GM12892 (cell line): ENCODE measurements at regions not wholly inside any gene's neighbourhood (a gene's known extent, or its start where the extent isn't known, plus 50 kb on each side); places are given as distances from the start of the nearest gene placed in this dataset.

ENCODE experiments used
- DNase-seq: peaks from one replicate; pipeline ENCODE4 v3.0.0; 2011; ENCODE audit not compliant: insufficient read length
- FAIRE-seq: peaks from 2 replicates; lab custom pipeline; 2011; peaks lifted over from hg19 to GRCh38; lab: Jason Lieb, UNC
- POLR2A ChIP-seq: IDR thresholded peaks from 2 replicates; pipeline ENCODE4 v1.6.1; 2011; ENCODE audit warnings: low read depth, low read length, control low read depth
- POLR2AphosphoS5 ChIP-seq: IDR thresholded peaks from 2 replicates; pipeline ENCODE4 v1.6.1; 2011; ENCODE audit warnings: low read depth, low read length, control low read depth
- TAF1 ChIP-seq: IDR thresholded peaks from 2 replicates; pipeline ENCODE4 v1.6.1; 2011; ENCODE audit warnings: low read depth, mild to moderate bottlenecking, control low read depth, low read length, borderline replicate concordance

GRCh38 chr9:121562301-121562700 lies 62.7 kb upstream of the GGTA1 start:
- no peak for TF ChIP-seq POLR2A
- TF ChIP-seq POLR2AphosphoS5: no peak
- TF ChIP-seq TAF1: no peak
- no peak for DNase-seq
- no peak for FAIRE-seq

- FAIRE-seq (no peak), DNase-seq (no peak)
- no peak for TF ChIP-seq POLR2AphosphoS5
- TF ChIP-seq TAF1: no peak
- TF ChIP-seq POLR2A: no peak
These were observed 63.8 kb upstream of the GGTA1 start for GRCh38 chr9:121563425-121563824.

- FAIRE-seq: no peak
- no peak for DNase-seq
- TF ChIP-seq POLR2A (no peak), TAF1 (no peak), POLR2AphosphoS5 (no peak)
These were observed 64.3 kb upstream of the GGTA1 start for GRCh38 chr9:121563881-121564460.

- DNase-seq: no peak
- no peak for FAIRE-seq
- TF ChIP-seq TAF1 (no peak), POLR2A (no peak), POLR2AphosphoS5 (no peak)
These were observed 65.0 kb upstream of the GGTA1 start for GRCh38 chr9:121564504-121565260.

GRCh38 chr9:121566481-121567465 lies 67.1 kb upstream of the GGTA1 start:
- FAIRE-seq: no peak
- no peak for DNase-seq
- TF ChIP-seq POLR2AphosphoS5 (no peak), POLR2A (no peak), TAF1 (no peak)

GRCh38 chr9:121567500-121568342 lies 68.1 kb upstream of the GGTA1 start:
- FAIRE-seq (no peak), DNase-seq (no peak)

GRCh38 chr9:121568343-121569265 lies 69.0 kb upstream of the GGTA1 start:
- TF ChIP-seq POLR2A (no peak), POLR2AphosphoS5 (no peak)
- FAIRE-seq (no peak), DNase-seq (no peak)

More at GRCh38 chr9:121567500-121568342, 68.1 kb upstream of the GGTA1 start:
- TF ChIP-seq POLR2A (no peak), POLR2AphosphoS5 (no peak), TAF1 (no peak)

GRCh38 chr9:121569266-121569648 lies 69.6 kb upstream of the GGTA1 start:
- no peak for TF ChIP-seq TAF1
- TF ChIP-seq POLR2A: no peak
- TF ChIP-seq POLR2AphosphoS5: no peak
- no peak for FAIRE-seq
- no peak for DNase-seq

GRCh38 chr9:121572581-121572980 lies 72.9 kb upstream of the GGTA1 start:
- no peak for DNase-seq
- FAIRE-seq: no peak

More at GRCh38 chr9:121572581-121572980, 72.9 kb upstream of the GGTA1 start:
- TF ChIP-seq POLR2AphosphoS5: no peak
- no peak for TF ChIP-seq POLR2A
- TF ChIP-seq TAF1: no peak
